Endodermal cell (in vitro differentiated cells): ENCODE measurements at regions not wholly inside any gene's neighbourhood (a gene's known extent, or its start where the extent isn't known, plus 50 kb on each side); places are given as distances from the start of the nearest gene placed in this dataset.

Experiments
- DNase-seq: peaks from one replicate; pipeline ENCODE4 v3.0.0-alpha.2; 2017
- H3K27ac ChIP-seq: 2 replicates; pipeline ENCODE4 v1.5.1; 2013; ENCODE audit warnings: mild to moderate bottlenecking, low read depth, low read length, moderate library complexity
- H3K27me3 ChIP-seq: 2 replicates; pipeline ENCODE4 v1.6.1; 2013; ENCODE audit warnings: mild to moderate bottlenecking, low read length, moderate library complexity; ENCODE audit not compliant: insufficient read depth, control insufficient read depth, poor library complexity, severe bottlenecking
- H3K36me3 ChIP-seq: 2 replicates; pipeline ENCODE4 v1.7.0; 2013; ENCODE audit warnings: mild to moderate bottlenecking, low read length, moderate library complexity; ENCODE audit not compliant: control insufficient read depth, insufficient read depth
- H3K4me1 ChIP-seq: one replicate; pipeline ENCODE4 v1.7.0; 2013; ENCODE audit warnings: low read length; ENCODE audit not compliant: control insufficient read depth, insufficient read depth
- H3K4me3 ChIP-seq: 2 replicates; pipeline ENCODE4 v1.5.1; 2013; ENCODE audit warnings: mild to moderate bottlenecking, low read length, moderate library complexity
- H3K9ac ChIP-seq: 2 replicates; pipeline ENCODE4 v1.6.1; 2013; ENCODE audit warnings: mild to moderate bottlenecking, low read length, moderate library complexity; ENCODE audit not compliant: poor library complexity, severe bottlenecking; ENCODE audit errors: extremely low read depth
- H3K9me3 ChIP-seq: 2 replicates; pipeline ENCODE4 v1.6.1; 2013; ENCODE audit warnings: mild to moderate bottlenecking, low read length, moderate library complexity; ENCODE audit not compliant: control insufficient read depth
- H3K27ac Mint-ChIP-seq: 2 replicates; pipeline ENCODE4 v1.8.0; 2020; ENCODE audit warnings: mixed read lengths
- H3K27me3 Mint-ChIP-seq: 2 replicates; pipeline ENCODE4 v1.8.0; 2021; ENCODE audit warnings: mild to moderate bottlenecking, mixed read lengths; ENCODE audit not compliant: insufficient read depth
- H3K36me3 Mint-ChIP-seq: 2 replicates; pipeline ENCODE4 v1.8.0; 2020; ENCODE audit warnings: low read depth, mixed read lengths
- H3K4me1 Mint-ChIP-seq: 2 replicates; pipeline ENCODE4 v1.8.0; 2020; ENCODE audit warnings: mixed read lengths
- H3K4me3 Mint-ChIP-seq: 2 replicates; pipeline ENCODE4 v1.8.0; 2020; ENCODE audit warnings: mild to moderate bottlenecking, moderate library complexity, mixed read lengths
- H3K9me3 Mint-ChIP-seq: 2 replicates; pipeline ENCODE4 v1.8.0; 2020; ENCODE audit warnings: mild to moderate bottlenecking, mixed read lengths
- CTCF ChIP-seq: fragments of 200-600 bp; sonication (generic); conservative IDR thresholded peaks from 2 replicates; pipeline ENCODE4 v1.5.0; 2021; ENCODE audit warnings: antibody characterized with exemption, mild to moderate bottlenecking
- WGBS, 2 experiments: methylation state at CpG; one replicate each; pipeline versions ENCODE4 v1.1.5 to v1.1.7; 2013; ENCODE audit warnings: missing lambda C conversion rate in 2 of 2, mixed read lengths in 1 of 2; ENCODE audit not compliant: insufficient coverage in 1 of 2, insufficient read length in 1 of 2; 5-methylcytosine and 5-hydroxymethylcytosine counted together

DNA sequence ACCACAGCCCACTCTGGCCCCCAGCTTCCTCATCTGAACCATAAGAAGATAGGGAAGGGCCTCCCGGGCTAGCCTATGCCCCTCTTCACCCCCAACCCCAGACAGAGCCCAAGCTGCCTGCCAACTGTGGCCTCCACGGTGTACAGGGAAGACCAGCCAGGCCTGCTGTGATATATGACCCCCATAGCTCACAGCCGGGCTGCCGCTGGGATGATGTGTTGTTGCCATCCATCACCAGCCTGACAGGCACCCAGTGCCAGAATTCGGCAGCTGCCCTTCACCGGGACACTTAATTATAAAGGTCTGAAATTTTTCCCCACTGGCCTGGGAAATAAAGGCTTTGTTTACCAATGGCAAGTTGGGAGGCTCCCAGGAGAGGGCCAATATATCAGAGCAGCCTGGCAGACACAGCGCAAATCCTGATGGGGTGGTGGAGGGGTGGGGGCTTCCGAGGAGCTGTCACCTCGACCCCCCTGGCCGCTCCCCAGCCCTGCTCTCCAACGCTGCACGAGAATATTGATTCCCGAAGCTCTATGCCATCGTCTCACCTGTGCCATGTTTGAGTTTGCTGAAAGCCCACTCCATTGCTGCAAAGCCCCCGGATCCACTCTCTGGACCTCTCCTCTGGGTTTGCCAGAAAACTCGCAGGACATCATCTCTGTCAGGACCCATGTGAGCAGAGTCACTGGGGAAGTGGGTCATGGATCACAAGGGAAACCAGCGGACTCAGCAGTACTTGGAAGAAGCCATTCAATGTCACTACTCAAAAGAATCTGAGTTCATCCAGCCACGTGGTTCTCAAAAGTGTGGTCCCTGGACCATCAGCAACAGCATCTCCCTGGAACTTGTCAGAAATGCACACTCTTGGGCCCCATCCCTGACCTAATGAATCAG is 296.9 kb downstream of the MN1 start:
- no peak overlapping the region for H3K27ac Mint-ChIP-seq
- no peak for DNase-seq
- peaks cover 2% of the 10 kb centered on the region for H3K9me3 Mint-ChIP-seq
- H3K4me3 Mint-ChIP-seq, result no peak overlapping the region
- H3K36me3 Mint-ChIP-seq, result no peaks in the 10 kb centered on the region
- TF ChIP-seq CTCF, result no peak
- Histone ChIP-seq H3K9me3 (no peaks in the 10 kb centered on the region), H3K36me3 (no peaks in the 10 kb centered on the region), H3K9ac (no peak overlapping the region), H3K4me1 (no peaks in the 10 kb centered on the region), H3K4me3 (no peak overlapping the region), H3K27ac (peak overlapping the region; percentile 53), H3K27me3 (no peaks in the 10 kb centered on the region)
- peaks cover 32% of the 10 kb centered on the region for H3K27me3 Mint-ChIP-seq
- 85 to 88% methylated on average over 13 to 18 of the region's 18 CpGs for WGBS, 2 experiments
- peaks cover 2% of the 10 kb centered on the region for H3K4me1 Mint-ChIP-seq

DNA sequence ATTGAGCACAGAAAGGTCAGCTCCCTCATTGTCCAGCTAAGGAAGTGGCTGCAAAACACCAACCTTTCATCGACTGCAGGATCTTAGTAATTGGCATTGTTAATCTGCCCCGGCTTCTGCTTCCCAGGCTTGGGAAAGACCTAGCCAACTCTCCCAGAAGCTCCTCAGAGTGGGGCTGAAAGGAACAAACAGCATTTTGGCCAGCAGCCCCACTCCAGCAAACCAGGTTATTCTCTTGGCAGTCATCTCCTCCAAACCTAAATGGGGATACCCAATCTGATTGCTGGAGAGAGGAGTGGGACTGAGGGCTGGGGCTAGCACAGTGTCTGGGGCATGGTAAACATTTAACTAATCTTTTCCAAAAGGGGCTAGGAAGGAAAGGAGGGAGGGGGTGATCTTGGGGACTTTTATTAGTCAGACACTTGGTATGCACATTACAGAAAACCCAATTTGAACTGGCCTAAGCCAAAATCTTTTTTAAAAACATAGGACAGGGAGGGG is 294.4 kb downstream of the MN1 start:
- no peak overlapping the region for H3K9ac ChIP-seq
- TF ChIP-seq CTCF, result no peak
- Mint-ChIP-seq H3K9me3 (peaks cover 2% of the 10 kb centered on the region), H3K27ac (no peak overlapping the region), H3K4me1 (no peaks in the 10 kb centered on the region), H3K36me3 (no peaks in the 10 kb centered on the region), H3K4me3 (no peak overlapping the region), H3K27me3 (peaks cover 35% of the 10 kb centered on the region)
- no peak for DNase-seq
- H3K27ac ChIP-seq, result no peak overlapping the region
- H3K4me1 ChIP-seq, result no peaks in the 10 kb centered on the region
- H3K9me3 ChIP-seq, result no peaks in the 10 kb centered on the region
- H3K27me3 ChIP-seq, result no peaks in the 10 kb centered on the region
- H3K4me3 ChIP-seq, result no peak overlapping the region
- no peaks in the 10 kb centered on the region for H3K36me3 ChIP-seq
- 85 to 90% methylated on average over 2 of the region's 2 CpGs for whole genome bisulfite sequencing, 2 experiments

- WGBS, 2 experiments, result 92 to 93% methylated on average over 3 to 4 of the region's 4 CpGs
- no peaks in the 10 kb centered on the region for H3K9me3 ChIP-seq
- no peaks in the 10 kb centered on the region for H3K4me1 ChIP-seq
- H3K36me3 ChIP-seq, result no peaks in the 10 kb centered on the region
- DNase-seq, result no peak
- Mint-ChIP-seq H3K27me3 (peaks cover 32% of the 10 kb centered on the region), H3K4me1 (no peaks in the 10 kb centered on the region), H3K27ac (no peak overlapping the region), H3K36me3 (no peaks in the 10 kb centered on the region), H3K9me3 (peaks cover 2% of the 10 kb centered on the region), H3K4me3 (no peak overlapping the region)
- no peaks in the 10 kb centered on the region for H3K27me3 ChIP-seq
- H3K4me3 ChIP-seq, result no peak overlapping the region
- no peak overlapping the region for H3K27ac ChIP-seq
- H3K9ac ChIP-seq, result no peak overlapping the region
- no peak for TF ChIP-seq CTCF
These were observed 293.5 kb downstream of the MN1 start for GRCh38 chr22:27507935-27508526.
